T-helper 2 cell treated with Interferon-gamma antibody and Interleukin-4, amounts not matched to agents 5 μg/mL and 100 μg/mL, for 36 hours (primary cell): ENCODE measurements at regions not wholly inside any gene's neighbourhood (a gene's known extent, or its start where the extent isn't known, plus 50 kb on each side); places are given as distances from the start of the nearest gene placed in this dataset.

Source experiments
- DNase-seq: peaks from one replicate; pipeline ENCODE4 v3.0.0; 2021; ENCODE audit warnings: low spot score
- H3K27ac Mint-ChIP-seq: one replicate; pipeline ENCODE4 v1.8.0; 2021; ENCODE audit warnings: mild to moderate bottlenecking, mixed read lengths
- H3K27me3 Mint-ChIP-seq: one replicate; pipeline ENCODE4 v1.8.0; 2021; ENCODE audit warnings: low read depth, mixed read lengths
- H3K36me3 Mint-ChIP-seq: one replicate; pipeline ENCODE4 v1.8.0; 2021; ENCODE audit warnings: low read depth, mixed read lengths
- H3K4me1 Mint-ChIP-seq: one replicate; pipeline ENCODE4 v1.8.0; 2021; ENCODE audit warnings: low read depth, mixed read lengths
- H3K4me3 Mint-ChIP-seq: one replicate; pipeline ENCODE4 v1.8.0; 2022; ENCODE audit warnings: mild to moderate bottlenecking, moderate library complexity, mixed read lengths
- H3K9me3 Mint-ChIP-seq: one replicate; pipeline ENCODE4 v1.8.0; 2021; ENCODE audit warnings: mixed read lengths

GRCh38 chr18:30568333-30568732, 474.2 kb downstream of the DSC3 start:
- no peak overlapping the region for H3K4me3 Mint-ChIP-seq
- H3K4me1 Mint-ChIP-seq: no peaks in the 10 kb centered on the region
- H3K27ac Mint-ChIP-seq: no peak overlapping the region
- H3K9me3 Mint-ChIP-seq: peaks cover 27% of the 10 kb centered on the region
- H3K27me3 Mint-ChIP-seq: no peaks in the 10 kb centered on the region
- no peak for DNase-seq
- no peaks in the 10 kb centered on the region for H3K36me3 Mint-ChIP-seq

- Mint-ChIP-seq H3K4me1 (no peaks in the 10 kb centered on the region), H3K36me3 (no peaks in the 10 kb centered on the region), H3K4me3 (no peak overlapping the region), H3K27ac (no peak overlapping the region), H3K27me3 (no peaks in the 10 kb centered on the region), H3K9me3 (peaks cover 22% of the 10 kb centered on the region)
- DNase-seq: no peak
Observed at GRCh38 chr18:30566877-30567276, 475.7 kb downstream of the DSC3 start.

GRCh38 chr18:30562231-30562630, 480.3 kb downstream of the DSC3 start:
- Mint-ChIP-seq H3K27ac (no peak overlapping the region), H3K27me3 (no peaks in the 10 kb centered on the region), H3K9me3 (peaks cover 25% of the 10 kb centered on the region), H3K4me3 (no peak overlapping the region), H3K4me1 (no peaks in the 10 kb centered on the region), H3K36me3 (no peaks in the 10 kb centered on the region)
- no peak for DNase-seq

- H3K4me3 Mint-ChIP-seq: no peak overlapping the region
- no peaks in the 10 kb centered on the region for H3K4me1 Mint-ChIP-seq
- no peaks in the 10 kb centered on the region for H3K36me3 Mint-ChIP-seq
- H3K9me3 Mint-ChIP-seq: peaks cover 19% of the 10 kb centered on the region
- no peak overlapping the region for H3K27ac Mint-ChIP-seq
- no peaks in the 10 kb centered on the region for H3K27me3 Mint-ChIP-seq
- no peak for DNase-seq
Observed at GRCh38 chr18:30556112-30556511, 486.4 kb downstream of the DSC3 start.

- H3K4me3 Mint-ChIP-seq: no peak overlapping the region
- peaks cover 29% of the 10 kb centered on the region for H3K9me3 Mint-ChIP-seq
- no peaks in the 10 kb centered on the region for H3K4me1 Mint-ChIP-seq
- no peaks in the 10 kb centered on the region for H3K36me3 Mint-ChIP-seq
- no peak overlapping the region for H3K27ac Mint-ChIP-seq
- H3K27me3 Mint-ChIP-seq: no peaks in the 10 kb centered on the region
- DNase-seq: no peak
Observed at GRCh38 chr18:30545393-30545792, 497.1 kb downstream of the DSC3 start.

GRCh38 chr18:30544141-30544540, 498.4 kb downstream of the DSC3 start:
- Mint-ChIP-seq H3K4me1 (no peaks in the 10 kb centered on the region), H3K4me3 (no peak overlapping the region), H3K27ac (no peak overlapping the region), H3K9me3 (peaks cover 38% of the 10 kb centered on the region), H3K27me3 (no peaks in the 10 kb centered on the region), H3K36me3 (no peaks in the 10 kb centered on the region)
- DNase-seq: no peak

- Mint-ChIP-seq H3K36me3 (no peaks in the 10 kb centered on the region), H3K27ac (no peak overlapping the region), H3K9me3 (peaks cover 22% of the 10 kb centered on the region), H3K4me1 (no peaks in the 10 kb centered on the region), H3K4me3 (no peak overlapping the region), H3K27me3 (no peaks in the 10 kb centered on the region)
- DNase-seq: no peak
Observed at GRCh38 chr18:30533716-30534115, 508.8 kb downstream of the DSC3 start.

- H3K4me3 Mint-ChIP-seq: no peak overlapping the region
- no peaks in the 10 kb centered on the region for H3K36me3 Mint-ChIP-seq
- H3K27ac Mint-ChIP-seq: no peak overlapping the region
- H3K9me3 Mint-ChIP-seq: peaks cover 40% of the 10 kb centered on the region
- no peaks in the 10 kb centered on the region for H3K27me3 Mint-ChIP-seq
- no peak for DNase-seq
- H3K4me1 Mint-ChIP-seq: no peaks in the 10 kb centered on the region
Observed at GRCh38 chr18:30527917-30528316, 514.6 kb downstream of the DSC3 start.

GRCh38 chr18:30527226-30527625, 515.3 kb downstream of the DSC3 start:
- Mint-ChIP-seq H3K27ac (no peak overlapping the region), H3K4me1 (no peaks in the 10 kb centered on the region), H3K4me3 (no peak overlapping the region), H3K36me3 (no peaks in the 10 kb centered on the region), H3K27me3 (no peaks in the 10 kb centered on the region), H3K9me3 (peaks cover 40% of the 10 kb centered on the region)
- DNase-seq: no peak

- no peaks in the 10 kb centered on the region for H3K4me1 Mint-ChIP-seq
- no peak overlapping the region for H3K27ac Mint-ChIP-seq
- H3K9me3 Mint-ChIP-seq: peaks cover 31% of the 10 kb centered on the region
- H3K27me3 Mint-ChIP-seq: no peaks in the 10 kb centered on the region
- no peak for DNase-seq
- H3K36me3 Mint-ChIP-seq: no peaks in the 10 kb centered on the region
- H3K4me3 Mint-ChIP-seq: no peak overlapping the region
Observed at GRCh38 chr18:30522288-30522929, 520.1 kb downstream of the DSC3 start.

- Mint-ChIP-seq H3K27me3 (no peaks in the 10 kb centered on the region), H3K9me3 (peaks cover 24% of the 10 kb centered on the region), H3K4me1 (no peaks in the 10 kb centered on the region), H3K4me3 (no peak overlapping the region), H3K27ac (no peak overlapping the region), H3K36me3 (no peaks in the 10 kb centered on the region)
- DNase-seq: no peak
Observed at GRCh38 chr18:30514059-30514458, 528.5 kb downstream of the DSC3 start.

- Mint-ChIP-seq H3K4me3 (no peak overlapping the region), H3K9me3 (peaks cover 26% of the 10 kb centered on the region), H3K36me3 (no peaks in the 10 kb centered on the region), H3K4me1 (no peaks in the 10 kb centered on the region), H3K27ac (no peak overlapping the region), H3K27me3 (no peaks in the 10 kb centered on the region)
- DNase-seq: no peak
Observed at GRCh38 chr18:30512872-30513271, 529.7 kb downstream of the DSC3 start.

- H3K27me3 Mint-ChIP-seq: no peaks in the 10 kb centered on the region
- H3K4me3 Mint-ChIP-seq: no peak overlapping the region
- no peaks in the 10 kb centered on the region for H3K36me3 Mint-ChIP-seq
- no peak overlapping the region for H3K27ac Mint-ChIP-seq
- H3K9me3 Mint-ChIP-seq: peaks cover 28% of the 10 kb centered on the region
- no peaks in the 10 kb centered on the region for H3K4me1 Mint-ChIP-seq
- DNase-seq: no peak
Observed at GRCh38 chr18:30510882-30511281, 531.7 kb downstream of the DSC3 start.

GRCh38 chr18:30501594-30501993, 540.9 kb downstream of the DSC3 start:
- H3K27ac Mint-ChIP-seq: no peak overlapping the region
- H3K27me3 Mint-ChIP-seq: no peaks in the 10 kb centered on the region
- no peak overlapping the region for H3K4me3 Mint-ChIP-seq
- H3K9me3 Mint-ChIP-seq: peaks cover 17% of the 10 kb centered on the region
- H3K4me1 Mint-ChIP-seq: no peaks in the 10 kb centered on the region
- H3K36me3 Mint-ChIP-seq: no peaks in the 10 kb centered on the region
- no peak for DNase-seq

- Mint-ChIP-seq H3K27ac (no peak overlapping the region), H3K36me3 (no peaks in the 10 kb centered on the region), H3K9me3 (peaks cover 17% of the 10 kb centered on the region), H3K4me3 (no peak overlapping the region), H3K4me1 (no peaks in the 10 kb centered on the region), H3K27me3 (no peaks in the 10 kb centered on the region)
- DNase-seq: no peak
Observed at GRCh38 chr18:30500240-30500945, 542.1 kb downstream of the DSC3 start.
